HG03342 (cell line): ENCODE measurements at regions not wholly inside any gene's neighbourhood (a gene's known extent, or its start where the extent isn't known, plus 50 kb on each side); places are given as distances from the start of the nearest gene placed in this dataset.
"Not testable (repeated sequence)": the region's sequence is repeated elsewhere in the genome, so short reads cannot be mapped to it uniquely, and the experiment has no call there.

ENCODE experiments used
- ATAC-seq: cut with Tn5 transposase; IDR thresholded peaks from one replicate; pipeline ENCODE4 v1.9.1; 2021; ENCODE audit warnings: mild to moderate bottlenecking, moderate library complexity; ENCODE audit not compliant: unreplicated experiment

DNA sequence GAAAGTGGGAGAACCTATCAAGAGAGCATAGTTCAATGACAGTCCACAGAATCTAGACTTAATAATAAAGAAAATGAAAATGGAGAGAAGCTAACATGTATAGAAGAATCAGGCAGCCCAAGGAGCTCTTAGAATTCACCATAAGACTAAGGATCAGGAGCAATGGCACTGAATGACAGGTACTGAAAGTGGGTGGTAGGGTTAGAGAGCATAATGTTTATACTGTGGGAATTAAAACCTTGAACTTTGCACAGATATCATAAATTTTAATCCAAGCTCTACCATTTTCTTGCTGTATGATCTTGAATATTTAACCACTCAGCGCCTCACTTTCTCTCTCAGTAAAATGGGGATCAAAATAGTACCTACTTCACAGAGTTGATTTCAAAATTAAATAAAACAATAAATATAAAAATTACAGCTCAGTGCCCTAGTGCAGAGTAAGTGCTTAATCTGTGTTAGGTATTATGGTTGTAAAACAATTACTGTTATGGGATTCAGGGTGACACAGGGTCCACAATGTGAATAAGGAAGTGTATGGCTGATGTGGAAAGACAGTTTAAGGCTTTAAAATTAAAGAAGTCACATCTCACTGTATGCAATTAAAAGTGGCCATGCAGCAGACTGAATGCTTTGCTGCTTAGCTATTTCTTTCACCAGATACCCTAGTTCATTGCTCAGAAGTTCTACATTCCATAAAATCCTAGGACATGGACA is 319.8 kb downstream of the HINT1 start:
- no peak for ATAC-seq

DNA sequence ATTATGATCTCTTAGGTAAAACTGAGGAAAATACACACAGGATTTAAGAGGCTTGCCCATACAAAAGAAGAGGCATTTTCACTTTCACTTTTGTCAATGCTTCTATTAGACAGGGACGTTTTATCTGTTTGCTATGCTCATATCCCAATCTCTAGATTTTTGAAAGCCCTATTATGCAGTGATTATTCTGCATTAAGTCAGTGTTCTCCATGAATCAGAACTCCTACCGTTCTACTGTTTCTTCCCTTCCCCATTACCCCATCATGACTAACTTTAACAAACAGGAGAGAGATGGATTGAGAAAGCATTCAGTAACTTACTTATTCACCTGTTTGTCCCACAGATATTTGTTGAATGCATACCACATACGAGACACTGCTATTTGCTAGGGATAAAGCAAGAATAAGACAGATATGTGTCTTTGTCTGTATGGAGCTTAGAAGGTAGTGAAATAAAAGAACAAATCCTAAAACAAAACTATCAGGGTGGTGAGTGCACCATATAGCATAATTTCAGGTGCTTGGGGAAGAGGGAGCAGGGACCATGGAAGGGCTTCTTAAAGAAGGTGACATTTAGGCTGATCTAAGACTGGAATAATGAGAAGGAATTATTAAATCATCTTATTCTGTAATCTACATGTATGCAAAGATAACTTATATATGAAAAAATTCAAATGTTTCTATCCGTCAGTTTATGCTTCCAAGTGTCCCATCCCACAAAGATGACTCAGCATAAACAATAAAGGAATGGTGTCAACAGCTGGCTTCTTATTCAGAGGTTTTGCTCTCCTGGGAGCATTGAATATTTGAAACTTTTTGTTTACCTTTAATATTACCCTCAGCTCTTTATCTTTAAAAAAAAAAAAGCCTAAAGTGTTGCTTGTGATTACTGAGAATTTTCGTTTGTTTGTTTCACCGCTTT is 328.1 kb downstream of the HINT1 start:
- ATAC-seq: peak; percentile 84

DNA sequence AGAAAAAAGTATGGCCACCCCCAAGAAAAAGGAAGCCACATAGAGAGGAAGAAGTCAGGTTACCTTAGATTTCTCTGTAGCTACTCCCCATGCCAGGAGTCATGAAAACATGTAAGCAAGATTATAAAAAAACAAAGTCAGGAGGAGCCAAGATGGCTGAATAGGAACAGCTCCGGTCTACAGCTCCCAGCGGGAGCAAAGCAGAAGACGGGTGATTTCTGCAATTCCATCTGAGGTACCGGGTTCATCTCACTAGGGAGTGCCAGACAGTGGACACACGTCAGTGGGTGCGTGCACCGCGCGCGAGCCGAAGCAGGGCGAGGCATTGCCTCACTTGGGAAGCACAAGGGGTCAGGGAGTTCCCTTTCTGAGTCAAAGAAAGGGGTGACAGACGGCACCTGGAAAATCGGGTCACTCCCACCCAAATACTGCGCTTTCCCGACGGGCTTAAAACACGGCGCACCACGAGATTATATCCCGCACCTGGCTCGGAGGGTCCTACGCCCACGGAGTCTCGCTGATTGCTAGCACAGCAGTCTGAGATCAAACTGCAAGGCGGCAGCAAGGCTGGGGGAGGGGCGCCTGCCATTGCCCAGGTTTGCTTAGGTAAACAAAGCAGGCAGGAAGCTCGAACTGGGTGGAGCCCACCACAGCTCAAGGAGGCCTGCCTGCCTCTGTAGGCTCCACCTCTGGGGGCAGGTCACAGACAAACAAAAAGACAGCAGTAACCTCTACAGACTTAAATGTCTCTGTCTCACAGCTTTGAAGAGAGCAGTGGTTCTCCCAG is 347.3 kb downstream of the HINT1 start:
- not testable (repeated sequence) for ATAC-seq

DNA sequence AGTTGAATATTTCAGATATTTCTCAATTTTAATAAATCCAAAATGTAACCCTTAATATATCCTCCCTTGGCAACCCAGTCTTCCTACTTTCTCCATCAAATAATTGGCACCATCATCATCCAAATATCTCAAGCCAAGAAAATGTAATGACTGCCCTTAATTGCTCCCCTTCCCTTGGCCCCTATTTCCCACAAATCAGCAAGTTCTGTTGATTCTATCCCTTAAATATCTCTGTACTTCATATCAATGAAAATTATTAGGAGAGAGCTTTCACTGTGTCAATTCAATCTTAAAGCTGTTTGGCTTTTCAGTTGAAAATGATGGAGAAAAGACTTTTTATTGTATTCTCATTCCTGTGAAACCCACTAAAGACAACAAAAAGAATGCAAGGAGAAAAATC is 349.8 kb downstream of the HINT1 start:
- ATAC-seq: no peak

DNA sequence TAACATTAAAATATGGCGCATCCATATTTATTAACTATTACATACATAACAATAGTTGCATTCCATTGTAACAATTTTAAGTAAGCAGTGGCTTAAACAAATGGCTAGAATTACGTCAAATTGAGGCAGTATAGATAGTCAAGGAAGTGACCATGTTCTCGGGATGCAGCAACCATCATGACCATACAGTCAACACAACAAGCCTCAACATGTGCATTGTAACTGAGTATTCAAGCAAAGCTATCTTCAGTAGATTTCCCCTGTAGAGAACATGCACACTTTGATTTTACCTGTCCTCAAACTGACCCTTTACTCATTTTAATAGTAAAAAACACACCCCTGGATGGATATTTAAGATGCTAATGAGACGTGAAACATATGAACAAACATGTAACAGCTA is 356.4 kb downstream of the HINT1 start:
- no peak for ATAC-seq

DNA sequence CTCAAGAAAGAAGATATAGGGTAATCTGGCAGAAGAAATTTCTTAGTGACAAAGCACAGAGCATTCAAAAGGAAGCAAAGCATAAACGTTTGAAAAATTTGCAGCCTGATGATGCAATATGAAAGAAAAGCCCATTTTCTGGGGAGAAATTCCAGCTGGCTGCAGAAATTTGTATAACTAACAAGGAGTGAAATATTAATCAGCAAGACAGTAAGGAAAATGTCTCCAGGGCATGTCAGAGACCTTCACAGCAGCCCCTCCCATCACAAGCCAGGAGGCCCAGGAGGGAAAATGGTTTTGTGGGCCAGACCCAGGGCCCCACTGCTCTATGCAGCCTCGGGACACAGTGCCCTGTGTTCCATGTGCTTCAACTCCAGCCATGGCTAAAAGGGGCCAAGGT is 359.4 kb downstream of the HINT1 start:
- no peak for ATAC-seq

DNA sequence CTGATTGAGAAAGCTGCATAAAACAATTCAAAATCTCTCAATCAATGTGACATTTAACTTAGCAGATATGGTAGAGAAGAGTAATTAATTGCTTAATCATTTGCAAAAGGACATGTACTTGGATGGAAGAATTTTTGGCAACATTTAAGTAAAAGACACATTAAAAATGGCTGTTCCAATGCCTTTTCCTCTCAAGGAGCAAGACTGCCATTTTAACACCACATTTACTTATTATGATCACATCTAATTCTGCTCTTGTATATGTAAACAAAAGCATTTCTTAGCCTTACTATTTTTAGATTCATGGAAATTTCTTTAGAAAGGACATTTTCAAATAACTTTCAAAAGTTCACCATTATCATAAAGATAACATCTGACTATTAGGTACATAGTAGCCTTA is 360.0 kb downstream of the HINT1 start:
- ATAC-seq: no peak

DNA sequence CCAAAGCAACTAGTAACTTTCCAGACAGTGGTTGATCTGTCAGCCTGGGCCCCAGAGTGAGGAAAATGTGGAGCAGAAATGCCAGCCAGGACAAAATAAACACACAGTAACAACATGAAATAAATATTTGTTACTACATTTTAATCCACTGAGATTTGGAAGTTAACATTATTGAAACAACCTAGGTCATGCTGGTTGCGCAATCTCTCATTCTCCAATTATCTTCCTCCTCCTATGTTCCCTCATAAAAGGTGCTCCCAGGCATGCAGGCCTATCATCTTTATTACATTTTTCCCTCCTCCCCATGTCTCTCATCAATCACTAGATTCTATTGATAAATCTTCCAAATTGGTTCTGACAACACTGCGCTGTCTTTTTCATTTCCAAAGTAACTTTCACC is 363.1 kb downstream of the HINT1 start:
- ATAC-seq: no peak

DNA sequence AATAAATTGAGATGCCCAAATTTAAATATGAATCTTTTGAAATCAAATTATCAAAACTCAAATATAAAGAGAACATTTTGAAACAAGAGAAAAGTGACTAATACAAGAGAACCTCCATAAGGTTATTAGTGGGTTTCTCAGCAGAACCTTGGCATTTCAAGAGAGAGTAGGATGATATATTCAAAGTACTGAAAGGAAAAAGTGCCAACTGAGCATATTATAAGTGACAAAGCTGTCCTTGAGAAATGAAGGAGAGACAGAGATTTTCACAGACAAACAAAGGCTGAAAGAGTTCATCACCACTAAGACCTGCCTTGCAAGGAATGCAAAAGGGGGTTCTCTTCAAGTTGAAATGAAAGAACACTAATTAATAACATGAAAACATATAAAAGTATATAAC is 366.0 kb downstream of the HINT1 start:
- no peak for ATAC-seq

DNA sequence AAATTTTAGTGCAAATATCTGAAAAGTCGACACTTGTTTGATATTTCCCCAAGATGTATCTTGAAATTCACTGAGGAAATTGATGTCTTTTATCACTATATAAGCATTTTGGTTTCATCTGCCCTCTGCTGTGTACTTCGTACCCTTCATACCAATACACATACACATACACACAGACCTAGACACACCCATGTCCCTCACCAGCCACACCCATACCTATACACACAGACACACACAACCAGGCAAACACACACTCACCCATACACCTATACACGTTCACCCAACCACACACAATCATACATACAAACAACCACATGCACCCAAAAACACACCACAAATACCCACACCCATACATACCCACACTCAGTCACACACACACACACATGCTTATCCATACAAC is 367.8 kb downstream of the HINT1 start:
- no peak for ATAC-seq

DNA sequence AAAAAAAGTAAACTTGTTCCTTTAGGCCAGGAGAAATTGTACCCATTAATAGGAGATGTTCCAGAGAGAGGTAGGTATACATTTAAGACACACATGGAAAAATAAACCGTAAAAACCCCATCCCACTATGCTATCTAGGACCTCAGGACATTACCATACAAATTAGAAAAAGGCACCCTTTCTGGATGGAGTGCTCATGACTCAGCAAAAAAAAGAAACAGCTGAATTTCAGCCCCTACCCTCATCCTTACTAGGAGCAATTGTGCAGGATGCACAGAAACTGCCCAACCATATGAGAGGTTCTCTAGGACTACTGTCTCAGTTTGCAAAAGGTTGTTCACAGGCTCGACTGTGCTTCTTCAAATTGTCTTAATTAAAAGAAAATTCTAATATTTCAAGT is 368.2 kb downstream of the HINT1 start:
- ATAC-seq: no peak

DNA sequence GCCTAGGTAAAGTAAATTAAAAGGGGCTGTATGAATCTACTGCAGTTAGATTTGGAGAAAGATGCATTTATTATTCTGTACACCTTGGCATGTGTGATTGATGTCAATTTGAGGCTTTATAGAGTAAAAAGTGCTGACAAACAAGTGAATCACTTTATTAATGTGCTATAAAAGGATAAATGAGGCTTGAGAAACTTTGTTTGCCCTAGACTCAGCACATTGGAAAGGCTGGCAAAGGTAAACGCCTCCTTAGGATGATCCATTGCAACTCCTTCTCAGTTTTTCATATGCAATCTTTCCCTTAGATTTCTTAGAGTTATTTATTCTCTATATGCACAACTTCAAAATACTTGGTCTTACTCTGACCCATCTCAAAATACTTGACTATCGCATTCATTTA is 369.0 kb downstream of the HINT1 start:
- no peak for ATAC-seq

DNA sequence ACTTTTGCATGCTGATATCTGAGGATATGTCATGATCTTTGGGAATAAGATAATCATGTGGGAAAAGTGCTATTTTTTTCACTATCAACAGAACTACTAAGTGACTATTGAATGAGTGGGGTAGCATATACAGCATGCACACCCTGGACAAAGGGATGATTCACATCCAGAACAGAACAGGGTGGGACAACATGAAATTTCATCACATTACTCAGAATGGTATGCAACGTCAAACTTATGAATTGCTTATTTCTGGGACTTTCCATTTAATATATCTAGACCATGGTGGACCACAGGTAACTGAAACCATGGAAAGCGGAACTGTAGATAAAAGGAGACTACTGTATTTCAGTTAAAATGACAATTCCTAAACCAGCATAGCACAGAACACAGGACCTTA is 370.0 kb downstream of the HINT1 start:
- peak; percentile 58 for ATAC-seq

DNA sequence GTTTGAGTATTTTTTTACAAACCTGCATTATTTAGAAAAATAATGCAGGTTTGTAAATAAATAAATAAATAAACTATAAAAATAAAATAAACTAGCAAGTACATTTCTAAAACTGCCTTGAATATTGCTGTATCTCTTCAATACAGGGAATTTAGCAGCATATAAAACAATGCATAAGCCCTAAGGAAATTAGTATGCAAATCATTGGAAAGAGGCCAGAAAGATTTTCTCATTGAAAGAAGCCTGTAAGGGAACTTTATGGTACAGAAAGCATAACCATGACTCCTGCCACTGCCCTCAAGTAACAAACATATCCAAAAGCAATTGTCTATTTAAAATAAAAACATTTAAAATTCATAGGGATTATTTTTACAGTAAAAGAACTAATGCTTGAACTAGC is 387.3 kb downstream of the HINT1 start:
- no peak for ATAC-seq

DNA sequence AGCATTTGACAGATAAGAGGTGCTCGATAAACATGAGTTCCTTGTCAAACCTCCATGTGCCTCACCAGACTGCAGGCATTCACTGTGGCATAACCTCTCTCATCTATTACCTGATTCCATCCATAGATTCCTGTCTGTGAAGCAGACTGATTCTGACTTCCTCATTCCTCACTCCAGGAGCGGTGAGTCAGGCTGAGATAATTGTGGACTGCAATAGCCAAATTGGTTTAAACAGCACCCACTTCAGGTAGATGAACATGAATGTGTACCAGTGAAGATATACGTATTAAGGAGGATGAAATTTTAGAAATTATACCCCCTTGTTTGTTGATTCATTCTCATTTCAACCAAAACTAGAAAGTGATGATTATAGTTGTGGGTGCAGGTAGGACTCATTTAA is 391.2 kb downstream of the HINT1 start:
- ATAC-seq: no peak

DNA sequence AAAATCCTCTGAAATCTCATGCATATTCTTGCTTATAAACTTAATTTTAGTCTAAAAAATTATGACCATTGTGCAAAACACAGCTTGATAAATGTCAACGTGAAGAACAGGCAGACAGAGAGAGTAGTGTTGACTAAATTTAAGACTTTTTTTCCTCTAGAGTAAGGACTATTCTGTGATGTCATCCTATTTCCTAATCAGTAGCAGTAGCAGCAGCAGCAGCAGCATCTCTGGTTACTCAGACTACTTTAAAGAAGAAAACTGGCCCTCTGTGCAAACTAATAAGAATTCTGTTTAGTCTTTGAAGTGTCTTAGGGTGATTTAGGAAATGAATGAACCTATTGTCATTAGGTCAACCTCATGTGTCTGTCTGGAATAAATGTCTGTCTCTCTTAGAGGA is 403.0 kb downstream of the HINT1 start:
- no peak for ATAC-seq

DNA sequence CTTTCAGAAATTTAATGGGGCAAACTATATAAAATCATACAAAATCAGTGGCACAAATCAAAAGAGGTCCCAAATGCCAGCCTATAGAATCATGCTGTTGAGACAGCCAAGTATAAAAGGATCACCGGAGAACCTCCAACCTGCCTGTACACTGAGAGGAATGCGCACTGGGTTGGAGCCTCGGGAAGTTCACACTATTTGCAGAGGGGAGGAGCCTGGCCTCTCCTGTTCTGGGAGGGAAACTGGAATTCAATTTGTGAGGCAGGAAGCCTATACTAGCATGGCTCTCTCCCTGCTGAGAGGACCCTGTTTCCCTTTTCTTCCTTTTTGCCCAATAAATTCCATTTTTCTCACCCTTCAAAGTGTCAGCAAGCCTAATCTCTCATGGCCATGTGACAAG is 406.0 kb downstream of the HINT1 start:
- ATAC-seq: no peak

DNA sequence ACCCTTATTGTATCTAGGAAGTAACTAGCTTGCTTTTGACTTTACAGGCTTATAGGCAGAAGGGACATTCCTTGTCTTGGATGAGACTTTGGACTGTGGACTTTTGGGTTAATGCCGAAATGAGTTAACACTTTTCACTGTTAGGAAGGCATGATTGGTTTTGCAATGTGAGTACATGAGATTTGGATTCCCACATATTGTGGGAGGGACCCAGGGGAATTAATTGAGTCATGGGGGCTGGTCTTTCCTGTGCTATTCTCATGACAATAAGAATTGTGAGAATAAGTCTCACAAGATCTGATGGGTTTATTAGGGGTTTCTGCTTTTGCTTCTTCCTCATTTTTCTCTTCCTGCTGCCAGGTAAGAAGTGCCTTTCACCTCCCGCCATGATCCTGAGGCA is 417.5 kb downstream of the HINT1 start:
- no peak for ATAC-seq

DNA sequence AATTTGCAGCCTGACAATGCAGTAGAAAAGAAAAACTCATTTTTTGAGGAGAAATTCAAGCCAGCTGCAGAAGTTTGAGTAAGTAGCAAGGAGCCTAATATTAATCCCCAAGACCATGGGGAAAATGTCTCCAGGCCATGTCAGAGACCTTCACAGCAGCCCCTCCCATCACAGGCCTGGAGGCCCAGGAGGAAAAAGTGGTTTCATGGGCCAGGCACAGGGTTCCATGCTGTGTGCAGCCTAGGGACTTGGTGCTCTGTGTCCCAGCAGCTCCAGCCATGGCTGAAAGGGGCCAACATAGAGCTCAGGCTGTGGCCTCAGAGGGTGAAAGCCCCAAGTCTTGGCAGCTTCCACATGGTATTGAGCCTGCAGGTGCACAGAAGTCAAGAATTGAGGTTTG is 418.4 kb downstream of the HINT1 start:
- not testable (repeated sequence) for ATAC-seq

DNA sequence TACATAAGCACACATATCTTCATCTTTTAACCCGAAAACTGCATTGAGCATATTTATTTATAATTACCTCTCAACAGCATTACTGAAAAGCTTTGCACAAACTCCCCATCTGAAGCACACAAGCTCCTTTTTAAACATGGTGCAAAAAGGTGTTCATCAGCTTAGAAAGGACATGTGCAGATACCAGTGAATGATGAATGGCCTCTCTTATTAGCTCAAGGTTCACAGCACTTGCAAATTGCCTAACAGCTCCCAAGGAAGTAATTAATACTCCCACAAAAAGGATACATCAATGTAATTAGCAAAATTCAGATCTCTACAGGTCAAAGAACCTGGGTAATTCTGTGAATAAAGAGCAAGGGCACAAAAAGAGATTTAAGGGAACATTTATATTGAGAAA is 422.0 kb downstream of the HINT1 start:
- no peak for ATAC-seq

DNA sequence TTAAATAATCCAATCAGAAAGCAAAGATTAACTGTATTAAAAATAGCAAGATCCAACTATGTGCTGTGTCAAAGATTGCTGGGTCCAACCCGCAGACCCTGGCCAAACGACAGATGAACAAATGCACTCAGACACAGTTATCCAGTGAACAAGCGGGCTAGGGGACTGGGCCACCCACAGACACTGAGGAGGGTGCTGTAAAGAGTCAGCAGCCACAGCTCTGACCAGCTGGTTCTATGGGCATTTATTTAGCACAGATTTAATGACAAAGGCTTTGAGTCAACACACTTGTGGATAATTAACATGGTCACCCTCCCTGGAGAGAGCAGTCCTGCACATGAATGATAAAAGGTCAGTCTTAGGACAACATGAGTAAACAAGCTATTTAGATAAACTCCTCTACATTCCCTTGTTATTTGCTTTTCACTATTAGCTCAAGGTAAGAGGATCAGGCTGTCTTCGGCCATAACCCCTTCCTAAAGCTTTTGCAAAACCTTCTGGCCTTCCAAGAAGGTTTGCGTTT is 424.9 kb downstream of the HINT1 start:
- no peak for ATAC-seq
